GM23338 (cell line): ENCODE measurements at regions not wholly inside any gene's neighbourhood (a gene's known extent, or its start where the extent isn't known, plus 50 kb on each side); places are given as distances from the start of the nearest gene placed in this dataset.

ENCODE experiments used
- ATAC-seq: fragments of 200-7000 bp; cut with Tn5 transposase; 3 replicates; pipeline ENCODE4 v1.9.1; 2020
- DNase-seq: peaks from one replicate; pipeline ENCODE4 v3.0.0-alpha.2; 2015; ENCODE audit warnings: low spot score
- H2AFZ ChIP-seq: fragments of 200-600 bp; sonication (generic); 2 replicates; pipeline ENCODE4 v1.8.0; 2016; ENCODE audit warnings: antibody characterized with exemption, mild to moderate bottlenecking, moderate library complexity
- H3F3A ChIP-seq: fragments of 200-600 bp; sonication (generic); replicated peaks from 2 replicates; pipeline ENCODE4 v1.8.0; 2017; ENCODE audit warnings: antibody characterized with exemption, mixed run types, low read depth
- H3K27ac ChIP-seq: fragments of 200-600 bp; sonication (generic); 2 replicates; pipeline ENCODE4 v1.6.1; 2016; ENCODE audit warnings: low read depth
- H3K27me3 ChIP-seq: fragments of 200-600 bp; sonication (generic); 2 replicates; pipeline ENCODE4 v1.8.0; 2016; ENCODE audit warnings: mild to moderate bottlenecking, mixed run types, moderate library complexity; ENCODE audit not compliant: insufficient read depth
- H3K36me3 ChIP-seq: fragments of 200-600 bp; sonication (generic); 2 replicates; pipeline ENCODE4 v1.8.0; 2016; ENCODE audit warnings: mild to moderate bottlenecking; ENCODE audit not compliant: insufficient read depth
- H3K4me1 ChIP-seq: fragments of 200-600 bp; sonication (generic); 2 replicates; pipeline ENCODE4 v1.8.0; 2016; ENCODE audit warnings: mild to moderate bottlenecking, moderate library complexity; ENCODE audit not compliant: insufficient read depth
- H3K4me2 ChIP-seq: fragments of 200-600 bp; sonication (generic); 2 replicates; pipeline ENCODE4 v1.7.1; 2017; ENCODE audit warnings: mixed run types
- H3K4me3 ChIP-seq: fragments of 200-600 bp; sonication (generic); 2 replicates; pipeline ENCODE4 v1.6.1; 2016; ENCODE audit warnings: mixed run types
- H3K79me2 ChIP-seq: fragments of 200-600 bp; sonication (generic); replicated peaks from 2 replicates; pipeline ENCODE4 v1.8.0; 2017; ENCODE audit warnings: mild to moderate bottlenecking; ENCODE audit not compliant: insufficient read depth
- H3K9me2 ChIP-seq: fragments of 200-600 bp; sonication (generic); 2 replicates; pipeline ENCODE4 v1.8.0; 2017; ENCODE audit not compliant: insufficient read depth
- H4K20me1 ChIP-seq: fragments of 200-600 bp; sonication (generic); replicated peaks from 2 replicates; pipeline ENCODE4 v1.8.0; 2017; ENCODE audit warnings: mild to moderate bottlenecking; ENCODE audit not compliant: insufficient read depth
- H3K27ac Mint-ChIP-seq: 2 replicates; pipeline ENCODE4 v1.8.0; 2020; ENCODE audit warnings: inconsistent platforms, mild to moderate bottlenecking, moderate library complexity, mixed read lengths
- H3K27me3 Mint-ChIP-seq: 3 replicates; pipeline ENCODE4 v1.8.0; 2022; ENCODE audit warnings: low read depth, mild to moderate bottlenecking, moderate library complexity, mixed read lengths, inconsistent platforms; ENCODE audit not compliant: insufficient read depth, poor library complexity
- H3K36me3 Mint-ChIP-seq: 3 replicates; pipeline ENCODE4 v1.8.0; 2021; ENCODE audit warnings: low read depth, mild to moderate bottlenecking, inconsistent platforms, moderate library complexity, mixed read lengths
- H3K4me1 Mint-ChIP-seq: 3 replicates; pipeline ENCODE4 v1.8.0; 2020; ENCODE audit warnings: mild to moderate bottlenecking, inconsistent platforms, mixed read lengths
- H3K4me3 Mint-ChIP-seq: 3 replicates; pipeline ENCODE4 v1.8.0; 2021; ENCODE audit warnings: moderate library complexity, mild to moderate bottlenecking, inconsistent platforms, mixed read lengths
- H3K9me3 Mint-ChIP-seq: 3 replicates; pipeline ENCODE4 v1.8.0; 2020; ENCODE audit warnings: moderate library complexity, mild to moderate bottlenecking, inconsistent platforms, mixed read lengths
- CREB1 ChIP-seq: fragments of 250-450 bp; sonication (Bioruptor Pico); IDR thresholded peaks from 2 replicates; pipeline ENCODE4 v1.5.0; 2020; ENCODE audit warnings: low read depth, mild to moderate bottlenecking, moderate library complexity
- CTCF ChIP-seq, 2 experiments: fragments of 200-600 bp in 1 of 2; sonication (generic) in 1 of 2; conservative IDR thresholded peaks; 2 replicates each; pipeline versions ENCODE4 v1.5.1 to v1.6.1; 2016 to 2017; ENCODE audit warnings: antibody characterized with exemption in 2 of 2, low read depth in 2 of 2, mild to moderate bottlenecking in 2 of 2, moderate library complexity in 1 of 2
- EZH2 ChIP-seq: fragments of 200-600 bp; sonication (generic); IDR thresholded peaks from one replicate; pipeline ENCODE4 v1.8.0; 2017; ENCODE audit warnings: antibody characterized with exemption, mild to moderate bottlenecking, low read depth; ENCODE audit not compliant: unreplicated experiment
- EZH2phosphoT487 ChIP-seq: fragments of 200-600 bp; sonication (generic); IDR thresholded peaks from one replicate; pipeline ENCODE4 v1.8.1; 2018; ENCODE audit warnings: antibody characterized with exemption; ENCODE audit not compliant: unreplicated experiment
- JUNB ChIP-seq: IDR thresholded peaks from one replicate; pipeline ENCODE4 v1.6.1; 2016; ENCODE audit warnings: antibody characterized with exemption; ENCODE audit not compliant: unreplicated experiment
- NANOG ChIP-seq: IDR thresholded peaks from 2 replicates; pipeline ENCODE4 v1.6.1; 2016; ENCODE audit warnings: antibody characterized with exemption, borderline replicate concordance
- POLR2AphosphoS5 ChIP-seq: IDR thresholded peaks from 2 replicates; pipeline ENCODE4 v1.6.1; 2016; ENCODE audit warnings: antibody characterized with exemption, low read depth
- REST ChIP-seq: IDR thresholded peaks from one replicate; pipeline ENCODE4 v1.6.1; 2018; ENCODE audit warnings: antibody characterized with exemption; ENCODE audit not compliant: unreplicated experiment
- ZNF462 ChIP-seq: fragments of 250-450 bp; sonication (Bioruptor Pico); IDR thresholded peaks from 2 replicates; pipeline ENCODE4 v1.5.0; 2020; ENCODE audit warnings: mild to moderate bottlenecking, moderate library complexity

- TF ChIP-seq REST: no peak
- TF ChIP-seq CREB1: no peak
- TF ChIP-seq EZH2phosphoT487: no peak
- no peak for TF ChIP-seq NANOG
Measured at GRCh38 chr1:88189525-88189924, 494.5 kb upstream of the PKN2 start (continued).

GRCh38 chr1:88191917-88192316, 492.2 kb upstream of the PKN2 start:
- Histone ChIP-seq H3K4me1 (no peaks in the 10 kb centered on the region; the same call in 1 of the 2 replicates), H3K36me3 (no peaks in the 10 kb centered on the region), H3K4me2 (no peak overlapping the region), H3K27ac (no peak overlapping the region), H3F3A (no peaks in the 10 kb centered on the region), H3K9me2 (no peaks in the 10 kb centered on the region; the same call in 1 of the 2 replicates), H2AFZ (peak overlapping the region; percentile 33), H3K79me2 (no peaks in the 10 kb centered on the region), H3K4me3 (no peak overlapping the region), H3K27me3 (no peaks in the 10 kb centered on the region), H4K20me1 (no peaks in the 10 kb centered on the region)
- Mint-ChIP-seq H3K9me3 (no peaks in the 10 kb centered on the region), H3K36me3 (no peaks in the 10 kb centered on the region), H3K27me3 (peaks cover 1% of the 10 kb centered on the region), H3K4me1 (peaks cover 6% of the 10 kb centered on the region), H3K4me3 (no peak overlapping the region), H3K27ac (no peak overlapping the region)
- DNase-seq (no peak), ATAC-seq (no peak)
- TF ChIP-seq JUNB (no peak), EZH2 (no peak), CREB1 (no peak), POLR2AphosphoS5 (no peak), REST (no peak), EZH2phosphoT487 (no peak), ZNF462 (no peak), CTCF (conservative IDR thresholded peaks at IDR 0.05; ENCODE audit: low read depth in 2 of 2) (no peak)
